Liver (tissue), 8 donors: ENCODE measurements at regions not wholly inside any gene's neighbourhood (a gene's known extent, or its start where the extent isn't known, plus 50 kb on each side); places are given as distances from the start of the nearest gene placed in this dataset.

Experiments used
- DNase-seq: peaks from one replicate; pipeline ENCODE4 v3.0.0-alpha.2; 2017; ENCODE audit warnings: low spot score
- H3K27ac ChIP-seq, 2 donors: one replicate each; pipeline ENCODE4 v1.7.0; 2013; ENCODE audit warnings: inconsistent platforms in 2 of 2, low read length in 2 of 2, control low read depth in 1 of 2, low read depth in 1 of 2, mild to moderate bottlenecking in 1 of 2
- H3K27me3 ChIP-seq, 4 donors: one replicate each; pipeline versions ENCODE4 v1.6.1 to v1.7.0; 2013; ENCODE audit warnings: low read length in 3 of 4, inconsistent platforms in 1 of 4, mild to moderate bottlenecking in 1 of 4, moderate library complexity in 1 of 4; ENCODE audit not compliant: control insufficient read depth in 4 of 4, insufficient read depth in 4 of 4
- H3K36me3 ChIP-seq, 4 donors: one replicate each; pipeline versions ENCODE4 v1.6.1 to v1.7.0; 2013; ENCODE audit warnings: low read length in 3 of 4, mild to moderate bottlenecking in 3 of 4, low read depth in 1 of 4, moderate library complexity in 1 of 4; ENCODE audit not compliant: control insufficient read depth in 4 of 4, insufficient read depth in 3 of 4
- H3K4me1 ChIP-seq, 4 donors: one replicate each; pipeline versions ENCODE4 v1.6.1 to v1.7.0; 2013; ENCODE audit warnings: low read length in 3 of 4, mild to moderate bottlenecking in 3 of 4, moderate library complexity in 1 of 4; ENCODE audit not compliant: control insufficient read depth in 4 of 4, insufficient read depth in 4 of 4
- H3K4me3 ChIP-seq, 3 donors: one replicate each; pipeline versions ENCODE4 v1.6.1 to v1.7.0; 2013; ENCODE audit warnings: low read length in 3 of 3, control low read depth in 1 of 3, low read depth in 1 of 3, mild to moderate bottlenecking in 1 of 3
- H3K9ac ChIP-seq, 2 donors: one replicate each; pipeline ENCODE4 v1.7.0; 2013; ENCODE audit warnings: low read length in 2 of 2, mild to moderate bottlenecking in 2 of 2, moderate library complexity in 2 of 2, control low read depth in 1 of 2, low read depth in 1 of 2
- H3K9me3 ChIP-seq, 4 donors: one replicate each; pipeline versions ENCODE4 v1.6.1 to v1.7.0; 2013; ENCODE audit warnings: low read length in 3 of 4; ENCODE audit not compliant: control insufficient read depth in 4 of 4
- ATF3 ChIP-seq: IDR thresholded peaks from 2 replicates; pipeline ENCODE4 v1.6.1; 2016; ENCODE audit warnings: antibody characterized with exemption
- CTCF ChIP-seq: fragments of 150-350 bp; IDR thresholded peaks from 2 replicates; pipeline ENCODE4 v1.5.1; 2017; ENCODE audit warnings: improper control_type of control experiment, low read depth, low read length; ENCODE audit not compliant: missing input control
- EGR1 ChIP-seq, 2 donors: IDR thresholded peaks; 2 replicates each; pipeline ENCODE4 v1.6.1; 2016 to 2018; ENCODE audit warnings: antibody characterized with exemption in 2 of 2, low read depth in 2 of 2
- FOXA1 ChIP-seq: IDR thresholded peaks from 2 replicates; pipeline ENCODE4 v1.6.1; 2016; ENCODE audit warnings: antibody characterized with exemption
- FOXA2 ChIP-seq: IDR thresholded peaks from 2 replicates; pipeline ENCODE4 v1.6.1; 2016; ENCODE audit warnings: antibody characterized with exemption
- GABPA ChIP-seq, 2 donors: IDR thresholded peaks in 1 of 2; conservative IDR thresholded peaks in 1 of 2; 2 replicates each; pipeline ENCODE4 v1.6.1; 2016; ENCODE audit warnings: antibody characterized with exemption in 2 of 2, mild to moderate bottlenecking in 1 of 2, moderate library complexity in 1 of 2
- HNF4A ChIP-seq, 2 donors: conservative IDR thresholded peaks; 2 replicates each; pipeline ENCODE4 v1.6.1; 2016; ENCODE audit warnings: antibody characterized with exemption in 2 of 2, mild to moderate bottlenecking in 2 of 2
- HNF4G ChIP-seq: IDR thresholded peaks from 2 replicates; pipeline ENCODE4 v1.6.1; 2016; ENCODE audit warnings: antibody characterized with exemption
- JUND ChIP-seq, 2 donors: IDR thresholded peaks; 2 replicates each; pipeline ENCODE4 v1.6.1; 2016; ENCODE audit warnings: antibody characterized with exemption in 2 of 2
- MAX ChIP-seq: IDR thresholded peaks from 2 replicates; pipeline ENCODE4 v1.6.1; 2016; ENCODE audit warnings: antibody characterized with exemption
- NR2F2 ChIP-seq: IDR thresholded peaks from 2 replicates; pipeline ENCODE4 v1.6.1; 2016; ENCODE audit warnings: antibody characterized with exemption
- RAD21 ChIP-seq, 2 donors: IDR thresholded peaks; 2 replicates each; pipeline ENCODE4 v1.6.1; 2016; ENCODE audit warnings: antibody characterized with exemption in 2 of 2, mild to moderate bottlenecking in 2 of 2
- REST ChIP-seq: IDR thresholded peaks from 2 replicates; pipeline ENCODE4 v1.6.1; 2016; ENCODE audit warnings: antibody characterized with exemption, mild to moderate bottlenecking
- RXRA ChIP-seq, 2 donors: IDR thresholded peaks; 2 replicates each; pipeline ENCODE4 v1.6.1; 2017 to 2018; ENCODE audit warnings: antibody characterized with exemption in 2 of 2, mild to moderate bottlenecking in 1 of 2
- SP1 ChIP-seq: IDR thresholded peaks from 2 replicates; pipeline ENCODE4 v1.6.1; 2018; ENCODE audit warnings: antibody characterized with exemption, mild to moderate bottlenecking
- TAF1 ChIP-seq: conservative IDR thresholded peaks from 2 replicates; pipeline ENCODE4 v1.6.1; 2016; ENCODE audit warnings: antibody characterized with exemption, mild to moderate bottlenecking
- YY1 ChIP-seq: IDR thresholded peaks from 2 replicates; pipeline ENCODE4 v1.6.1; 2016; ENCODE audit warnings: antibody characterized with exemption, mild to moderate bottlenecking
- ZBTB33 ChIP-seq: IDR thresholded peaks from 2 replicates; pipeline ENCODE4 v1.6.1; 2016; ENCODE audit warnings: antibody characterized with exemption
- WGBS: extraction: QIAGEN DNeasy Blood & Tissue Kit; methylation state at CpG from one replicate; pipeline ENCODE4 v1.1.7; 2013; 5-methylcytosine and 5-hydroxymethylcytosine counted together
- donor health status: healthy.
- donor health status: healthy.
- donor health status: healthy.
- donor health status: healthy.
- donor health status: healthy.

- 86% methylated on average over 4 of the region's 4 CpGs for WGBS
- no peaks in the 10 kb centered on the region for H3K27me3 ChIP-seq
- no peak overlapping the region for H3K4me3 ChIP-seq
- no peak overlapping the region for H3K9ac ChIP-seq
- TF ChIP-seq HNF4G (no peak), YY1 (no peak), TAF1 (no peak), HNF4A (conservative IDR thresholded peaks at IDR 0.05) (no peak), NR2F2 (no peak), REST (no peak), FOXA2 (no peak), EGR1 (IDR thresholded peaks at IDR 0.05; ENCODE audit: low read depth in 2 of 2) (no peak), ATF3 (no peak), SP1 (no peak), MAX (no peak), RXRA (IDR thresholded peaks at IDR 0.05) (no peak), RAD21 (IDR thresholded peaks at IDR 0.05) (no peak), FOXA1 (no peak), CTCF (no peak), GABPA (IDR thresholded peaks at IDR 0.05 in 1 of 2, conservative IDR thresholded peaks at IDR 0.05 in 1 of 2) (no peak), JUND (IDR thresholded peaks at IDR 0.05) (no peak), ZBTB33 (no peak)
- H3K9me3 ChIP-seq, result peaks cover 0 to 6% (median 1%) of the 10 kb centered on the region in 4 donors
- no peaks in the 10 kb centered on the region for H3K4me1 ChIP-seq
- H3K27ac ChIP-seq, result no peak overlapping the region
- no peak for DNase-seq
- no peaks in the 10 kb centered on the region for H3K36me3 ChIP-seq
Observed at GRCh38 chr4:175125410-175126068, 207.4 kb downstream of the ADAM29 start.
